Gastroesophageal sphincter (tissue), 4 donors: ENCODE measurements at regions not wholly inside any gene's neighbourhood (a gene's known extent, or its start where the extent isn't known, plus 50 kb on each side); places are given as distances from the start of the nearest gene placed in this dataset.

Source experiments
- ATAC-seq: fragments of 150-250 bp; one replicate; pipeline ENCODE4 v1.9.1; 2016; ENCODE audit warnings: mild to moderate bottlenecking, moderate library complexity
- H3K27ac ChIP-seq, 4 donors: fragments of 200-600 bp; sonication (generic) in 3 of 4; 1 replicate in 3 of 4; 2 replicates in 1 of 4; pipeline ENCODE4 v1.5.1; 2016 to 2019
- H3K27me3 ChIP-seq: fragments of 200-600 bp; sonication (generic); one replicate; pipeline ENCODE4 v1.5.1; 2019
- H3K36me3 ChIP-seq, 2 donors: fragments of 200-600 bp; sonication (generic); one replicate each; pipeline ENCODE4 v1.5.1; 2019; ENCODE audit warnings: control low read depth in 1 of 2
- H3K4me1 ChIP-seq, 3 donors: fragments of 200-600 bp; sonication (generic); 1 replicate in 2 of 3; 2 replicates in 1 of 3; pipeline ENCODE4 v1.5.1; 2016 to 2019; ENCODE audit warnings: control low read depth in 2 of 3
- H3K4me3 ChIP-seq, 2 donors: fragments of 200-600 bp; sonication (generic); one replicate each; pipeline ENCODE4 v1.5.1; 2019; ENCODE audit warnings: mild to moderate bottlenecking in 1 of 2, moderate library complexity in 1 of 2
- H3K9me3 ChIP-seq, 3 donors: fragments of 200-600 bp; sonication (generic); one replicate each; pipeline ENCODE4 v1.5.1; 2017 to 2019; ENCODE audit warnings: control low read depth in 2 of 3
- EP300 ChIP-seq: sonication (generic); formaldehyde crosslinking; IDR thresholded peaks from one replicate; pipeline ENCODE4 v1.6.1; 2017; ENCODE audit warnings: antibody characterized with exemption, mild to moderate bottlenecking
- POLR2A ChIP-seq, 2 donors: fragments of 450-650 bp; IDR thresholded peaks; one replicate each; pipeline ENCODE4 v1.6.1; 2017; ENCODE audit warnings: antibody characterized with exemption in 2 of 2, mild to moderate bottlenecking in 2 of 2, moderate library complexity in 1 of 2
- POLR2AphosphoS5 ChIP-seq: sonication (generic); formaldehyde crosslinking; IDR thresholded peaks from one replicate; pipeline ENCODE4 v1.6.1; 2017; ENCODE audit warnings: antibody characterized with exemption
- WGBS, 2 donors: methylation state at CpG; one replicate each; pipeline ENCODE4 v1.1.5; 2018; ENCODE audit warnings: low coverage in 1 of 2; 5-methylcytosine and 5-hydroxymethylcytosine counted together
- TF ChIP-seq, protein P1 (sequence below), 4 experiments: fragments of 200-600 bp in 2 of 4; fragments of 450-650 bp in 2 of 4; sonication (generic) in 1 of 4; IDR thresholded peaks; one replicate each; pipeline ENCODE4 v1.5.1; 2017 to 2019; ENCODE audit warnings: antibody characterized with exemption in 4 of 4, mild to moderate bottlenecking in 2 of 4, moderate library complexity in 2 of 4

GRCh38 chr16:86762095-86762494 is 183.7 kb downstream of the FOXL1 start:
- no peak for ATAC-seq
- H3K27ac ChIP-seq, result no peak overlapping the region
- H3K9me3 ChIP-seq, result peaks cover 0 to 5% (median 0%) of the 10 kb centered on the region in 3 donors
- peaks cover 0 to 11% (median 0%) of the 10 kb centered on the region in 3 donors for H3K4me1 ChIP-seq
- peaks cover 97% of the 10 kb centered on the region for H3K27me3 ChIP-seq
- no peak overlapping the region for H3K4me3 ChIP-seq
- WGBS, 2 donors, result 31% methylated on average over 9 of the region's 9 CpGs; no CpG with 5 or more reads in 1 of the 2 donors
- TF ChIP-seq, protein P1, sequence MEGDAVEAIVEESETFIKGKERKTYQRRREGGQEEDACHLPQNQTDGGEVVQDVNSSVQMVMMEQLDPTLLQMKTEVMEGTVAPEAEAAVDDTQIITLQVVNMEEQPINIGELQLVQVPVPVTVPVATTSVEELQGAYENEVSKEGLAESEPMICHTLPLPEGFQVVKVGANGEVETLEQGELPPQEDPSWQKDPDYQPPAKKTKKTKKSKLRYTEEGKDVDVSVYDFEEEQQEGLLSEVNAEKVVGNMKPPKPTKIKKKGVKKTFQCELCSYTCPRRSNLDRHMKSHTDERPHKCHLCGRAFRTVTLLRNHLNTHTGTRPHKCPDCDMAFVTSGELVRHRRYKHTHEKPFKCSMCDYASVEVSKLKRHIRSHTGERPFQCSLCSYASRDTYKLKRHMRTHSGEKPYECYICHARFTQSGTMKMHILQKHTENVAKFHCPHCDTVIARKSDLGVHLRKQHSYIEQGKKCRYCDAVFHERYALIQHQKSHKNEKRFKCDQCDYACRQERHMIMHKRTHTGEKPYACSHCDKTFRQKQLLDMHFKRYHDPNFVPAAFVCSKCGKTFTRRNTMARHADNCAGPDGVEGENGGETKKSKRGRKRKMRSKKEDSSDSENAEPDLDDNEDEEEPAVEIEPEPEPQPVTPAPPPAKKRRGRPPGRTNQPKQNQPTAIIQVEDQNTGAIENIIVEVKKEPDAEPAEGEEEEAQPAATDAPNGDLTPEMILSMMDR (IDR thresholded peaks at IDR 0.05), result no peak
- TF ChIP-seq EP300 (no peak), POLR2AphosphoS5 (no peak), POLR2A (IDR thresholded peaks at IDR 0.05) (no peak)
- no peaks in the 10 kb centered on the region for H3K36me3 ChIP-seq

DNA sequence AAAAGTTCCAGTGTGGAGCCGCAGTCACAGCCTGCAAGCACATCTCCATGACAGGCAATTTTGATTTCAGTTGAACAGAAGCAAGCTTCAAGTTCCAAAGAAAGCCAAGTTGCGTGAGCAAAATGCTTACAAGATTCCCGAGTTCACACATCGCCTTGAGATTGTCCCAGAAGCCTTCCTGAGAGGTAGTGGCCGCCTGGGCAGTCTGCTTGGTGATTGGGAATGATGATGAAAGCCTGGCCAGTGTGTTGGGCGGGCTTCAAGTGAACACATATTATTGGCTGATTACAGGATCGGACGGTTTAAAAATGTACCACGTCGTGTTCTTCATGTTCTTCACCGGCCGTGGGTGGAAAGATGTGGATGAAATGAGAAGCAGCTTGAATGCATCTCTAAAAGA is 185.5 kb downstream of the FOXL1 start:
- TF ChIP-seq POLR2AphosphoS5 (no peak), POLR2A (IDR thresholded peaks at IDR 0.05) (no peak), EP300 (no peak)
- TF ChIP-seq, protein P1 (IDR thresholded peaks at IDR 0.05), result no peak
- no peak for ATAC-seq
- Histone ChIP-seq H3K27me3 (peaks cover 95% of the 10 kb centered on the region), H3K36me3 (no peaks in the 10 kb centered on the region), H3K27ac (no peak overlapping the region), H3K9me3 (peaks cover 0 to 5% (median 0%) of the 10 kb centered on the region in 3 donors), H3K4me1 (peaks cover 0 to 11% (median 0%) of the 10 kb centered on the region in 3 donors), H3K4me3 (no peak overlapping the region)
- 74 to 77% methylated on average over 11 of the region's 12 CpGs for WGBS, 2 donors

- no peaks in the 10 kb centered on the region for H3K36me3 ChIP-seq
- WGBS, 2 donors, result 62% methylated on average over 2 to 4 of the region's 4 CpGs
- H3K4me1 ChIP-seq, result peaks cover 0 to 11% (median 0%) of the 10 kb centered on the region in 3 donors
- no peak overlapping the region for H3K4me3 ChIP-seq
- peaks cover 95% of the 10 kb centered on the region for H3K27me3 ChIP-seq
- no peak for ATAC-seq
- TF ChIP-seq POLR2AphosphoS5 (no peak), EP300 (no peak), POLR2A (IDR thresholded peaks at IDR 0.05) (no peak)
- TF ChIP-seq, protein P1 (IDR thresholded peaks at IDR 0.05), result no peak
- H3K9me3 ChIP-seq, result peaks cover 0 to 5% (median 0%) of the 10 kb centered on the region in 3 donors
- H3K27ac ChIP-seq, result no peak overlapping the region
These were observed 186.2 kb downstream of the FOXL1 start for GRCh38 chr16:86764551-86764950.

GRCh38 chr16:86765389-86766026 is 187.2 kb downstream of the FOXL1 start:
- ATAC-seq, result no peak
- Histone ChIP-seq H3K27me3 (peaks cover 95% of the 10 kb centered on the region), H3K9me3 (peaks cover 0 to 5% (median 0%) of the 10 kb centered on the region in 3 donors), H3K4me3 (no peak overlapping the region), H3K27ac (no peak overlapping the region), H3K4me1 (peaks cover 0 to 11% (median 0%) of the 10 kb centered on the region in 3 donors), H3K36me3 (no peaks in the 10 kb centered on the region)
- WGBS, 2 donors, result 60 to 100% methylated on average over 1 to 3 of the region's 6 CpGs
- TF ChIP-seq POLR2AphosphoS5 (no peak), EP300 (no peak), POLR2A (IDR thresholded peaks at IDR 0.05) (no peak)
- TF ChIP-seq, protein P1 (IDR thresholded peaks at IDR 0.05), result no peak

- 87 to 88% methylated on average over 2 of the region's 2 CpGs for WGBS, 2 donors
- no peak overlapping the region for H3K4me3 ChIP-seq
- ATAC-seq, result no peak
- H3K27ac ChIP-seq, result no peak overlapping the region
- H3K36me3 ChIP-seq, result no peaks in the 10 kb centered on the region
- TF ChIP-seq, protein P1 (IDR thresholded peaks at IDR 0.05), result no peak
- TF ChIP-seq POLR2AphosphoS5, result no peak
- peaks cover 0 to 10% (median 0%) of the 10 kb centered on the region in 3 donors for H3K9me3 ChIP-seq
- peaks cover 93% of the 10 kb centered on the region for H3K27me3 ChIP-seq
- H3K4me1 ChIP-seq, result peaks cover 0 to 2% (median 0%) of the 10 kb centered on the region in 3 donors
These were observed 188.4 kb downstream of the FOXL1 start for GRCh38 chr16:86766700-86767099.
